GM12878 (cell line): ENCODE measurements at regions not wholly inside any gene's neighbourhood (a gene's known extent, or its start where the extent isn't known, plus 50 kb on each side); places are given as distances from the start of the nearest gene placed in this dataset.

ENCODE experiments used
- BHLHE40 ChIP-seq, 2 experiments: fragments of 450-650 bp in 1 of 2; IDR thresholded peaks; 2 replicates each; pipeline ENCODE4 v1.6.1; 2011 to 2017; ENCODE audit warnings: low read depth in 2 of 2, borderline replicate concordance in 1 of 2, improper control_type of control experiment in 1 of 2, low read length in 1 of 2, mild to moderate bottlenecking in 1 of 2
- CBX5 ChIP-seq: sonication (generic); IDR thresholded peaks from 2 replicates; pipeline ENCODE4 v1.6.1; 2016; ENCODE audit warnings: low read depth, moderate library complexity, mild to moderate bottlenecking, inconsistent platforms
- CHD2 ChIP-seq: IDR thresholded peaks from 2 replicates; pipeline ENCODE4 v1.6.1; 2011; ENCODE audit warnings: low read depth, low read length, improper control_type of control experiment, borderline replicate concordance
- EGR1 ChIP-seq, 2 experiments: IDR thresholded peaks; 1 replicate in 1 of 2; 2 replicates in 1 of 2; pipeline ENCODE4 v1.6.1; 2011 to 2012; ENCODE audit warnings: low read depth in 2 of 2, low read length in 2 of 2, borderline replicate concordance in 1 of 2, mild to moderate bottlenecking in 1 of 2, moderate library complexity in 1 of 2
- MYC ChIP-seq: IDR thresholded peaks from 2 replicates; pipeline ENCODE4 v1.6.1; 2011; ENCODE audit warnings: mild to moderate bottlenecking, low read length, moderate library complexity, inconsistent platforms; ENCODE audit not compliant: insufficient read depth, insufficient replicate concordance, insufficient read length, severe bottlenecking
- NBN ChIP-seq: fragments of 450-650 bp; IDR thresholded peaks from 2 replicates; pipeline ENCODE4 v1.6.1; 2016
- POLR2AphosphoS5 ChIP-seq: IDR thresholded peaks from 2 replicates; pipeline ENCODE4 v1.6.1; 2011; ENCODE audit warnings: mild to moderate bottlenecking, low read length, inconsistent platforms
- POU2F2 ChIP-seq: IDR thresholded peaks from 3 replicates; pipeline ENCODE4 v1.6.1; 2011; ENCODE audit warnings: low read depth, mild to moderate bottlenecking, low read length, borderline replicate concordance
- RB1 ChIP-seq: fragments of 450-650 bp; formaldehyde crosslinking; IDR thresholded peaks from 2 replicates; pipeline ENCODE4 v1.6.1; 2017; ENCODE audit warnings: mild to moderate bottlenecking, borderline replicate concordance
- RELA ChIP-seq: fragments of 450-650 bp; IDR thresholded peaks from 2 replicates; pipeline ENCODE4 v1.8.0; 2014; ENCODE audit warnings: borderline replicate concordance; ENCODE audit not compliant: partially characterized antibody
- SUPT20H ChIP-seq: IDR thresholded peaks from 2 replicates; pipeline ENCODE4 v1.6.1; 2011; ENCODE audit warnings: low read depth, mild to moderate bottlenecking, low read length, moderate library complexity, borderline replicate concordance; ENCODE audit not compliant: control insufficient read depth
- TARDBP ChIP-seq: IDR thresholded peaks from 2 replicates; pipeline ENCODE4 v1.6.1; 2016; ENCODE audit warnings: borderline replicate concordance
- ZNF384 ChIP-seq: IDR thresholded peaks from 2 replicates; pipeline ENCODE4 v1.6.1; 2012; ENCODE audit warnings: low read depth, mild to moderate bottlenecking, low read length, improper control_type of control experiment, borderline replicate concordance
- ZSCAN29 ChIP-seq: fragments of 450-650 bp; IDR thresholded peaks from 2 replicates; pipeline ENCODE4 v1.6.1; 2017; ENCODE audit warnings: mild to moderate bottlenecking, moderate library complexity
- TF ChIP-seq, protein P1 (sequence below): fragments of 450-650 bp; IDR thresholded peaks from 2 replicates; pipeline ENCODE4 v1.6.1; 2017; ENCODE audit warnings: antibody characterized with exemption, mild to moderate bottlenecking, moderate library complexity
- TF ChIP-seq, protein P2 (sequence below): IDR thresholded peaks from 2 replicates; pipeline ENCODE4 v1.6.1; 2012; ENCODE audit warnings: low read depth, low read length, improper control_type of control experiment
- TF ChIP-seq, protein P3 (sequence below): fragments of 450-650 bp; IDR thresholded peaks from 2 replicates; pipeline ENCODE4 v1.6.1; 2016; ENCODE audit warnings: mild to moderate bottlenecking
- TF ChIP-seq, protein P4 (sequence below): IDR thresholded peaks from 2 replicates; pipeline ENCODE4 v1.6.1; 2011; ENCODE audit warnings: borderline replicate concordance, low read depth, mild to moderate bottlenecking, moderate library complexity, mixed read lengths, low read length; ENCODE audit not compliant: insufficient read depth; ENCODE audit errors: extremely low read length
- TF ChIP-seq, protein P5 (sequence below): fragments of 450-650 bp; conservative IDR thresholded peaks from 2 replicates; pipeline ENCODE4 v1.6.1; 2017; ENCODE audit warnings: mild to moderate bottlenecking, moderate library complexity
- TF ChIP-seq, protein P6 (sequence below): fragments of 450-650 bp; IDR thresholded peaks from 2 replicates; pipeline ENCODE4 v1.6.1; 2016; ENCODE audit warnings: mild to moderate bottlenecking

DNA sequence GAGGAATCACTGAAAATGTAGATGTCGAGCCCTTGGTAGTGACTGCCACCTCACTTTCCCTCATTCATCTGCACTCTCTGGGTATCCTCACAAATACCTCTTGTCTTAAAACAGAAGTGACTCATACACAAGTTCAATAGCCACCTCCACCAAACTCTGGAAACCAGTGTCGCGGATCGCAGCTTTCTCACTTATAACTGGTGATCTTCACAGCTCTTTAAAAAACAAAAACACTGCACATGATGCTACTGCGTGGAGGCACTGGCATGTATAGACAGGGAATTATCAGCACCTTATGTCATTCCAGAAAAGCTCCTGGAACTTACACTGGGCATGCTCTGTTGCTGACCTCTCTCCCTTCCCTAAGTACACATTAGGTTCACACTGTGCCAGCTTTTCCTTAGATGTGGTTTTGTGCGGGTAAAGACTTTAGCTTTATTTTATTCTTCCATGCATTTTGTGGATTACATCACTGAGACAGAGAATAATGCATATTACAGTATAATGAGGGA, 425.5 kb upstream of the CADM1 start (continued):
- TF ChIP-seq, protein P1, sequence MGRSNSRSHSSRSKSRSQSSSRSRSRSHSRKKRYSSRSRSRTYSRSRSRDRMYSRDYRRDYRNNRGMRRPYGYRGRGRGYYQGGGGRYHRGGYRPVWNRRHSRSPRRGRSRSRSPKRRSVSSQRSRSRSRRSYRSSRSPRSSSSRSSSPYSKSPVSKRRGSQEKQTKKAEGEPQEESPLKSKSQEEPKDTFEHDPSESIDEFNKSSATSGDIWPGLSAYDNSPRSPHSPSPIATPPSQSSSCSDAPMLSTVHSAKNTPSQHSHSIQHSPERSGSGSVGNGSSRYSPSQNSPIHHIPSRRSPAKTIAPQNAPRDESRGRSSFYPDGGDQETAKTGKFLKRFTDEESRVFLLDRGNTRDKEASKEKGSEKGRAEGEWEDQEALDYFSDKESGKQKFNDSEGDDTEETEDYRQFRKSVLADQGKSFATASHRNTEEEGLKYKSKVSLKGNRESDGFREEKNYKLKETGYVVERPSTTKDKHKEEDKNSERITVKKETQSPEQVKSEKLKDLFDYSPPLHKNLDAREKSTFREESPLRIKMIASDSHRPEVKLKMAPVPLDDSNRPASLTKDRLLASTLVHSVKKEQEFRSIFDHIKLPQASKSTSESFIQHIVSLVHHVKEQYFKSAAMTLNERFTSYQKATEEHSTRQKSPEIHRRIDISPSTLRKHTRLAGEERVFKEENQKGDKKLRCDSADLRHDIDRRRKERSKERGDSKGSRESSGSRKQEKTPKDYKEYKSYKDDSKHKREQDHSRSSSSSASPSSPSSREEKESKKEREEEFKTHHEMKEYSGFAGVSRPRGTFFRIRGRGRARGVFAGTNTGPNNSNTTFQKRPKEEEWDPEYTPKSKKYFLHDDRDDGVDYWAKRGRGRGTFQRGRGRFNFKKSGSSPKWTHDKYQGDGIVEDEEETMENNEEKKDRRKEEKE, result no peak
- TF ChIP-seq, protein P2, sequence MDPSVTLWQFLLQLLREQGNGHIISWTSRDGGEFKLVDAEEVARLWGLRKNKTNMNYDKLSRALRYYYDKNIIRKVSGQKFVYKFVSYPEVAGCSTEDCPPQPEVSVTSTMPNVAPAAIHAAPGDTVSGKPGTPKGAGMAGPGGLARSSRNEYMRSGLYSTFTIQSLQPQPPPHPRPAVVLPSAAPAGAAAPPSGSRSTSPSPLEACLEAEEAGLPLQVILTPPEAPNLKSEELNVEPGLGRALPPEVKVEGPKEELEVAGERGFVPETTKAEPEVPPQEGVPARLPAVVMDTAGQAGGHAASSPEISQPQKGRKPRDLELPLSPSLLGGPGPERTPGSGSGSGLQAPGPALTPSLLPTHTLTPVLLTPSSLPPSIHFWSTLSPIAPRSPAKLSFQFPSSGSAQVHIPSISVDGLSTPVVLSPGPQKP, result no peak
- TF ChIP-seq NBN, result peak; percentile 83
- TF ChIP-seq CHD2, result peak; percentile 24; the same call in 1 of the 2 replicates
- no peak for TF ChIP-seq MYC
- TF ChIP-seq SUPT20H, result no peak
- peak; percentile 55 to 78; a peak in 3 of 4 replicates for TF ChIP-seq BHLHE40 (IDR thresholded peaks at IDR 0.05; ENCODE audit: borderline replicate concordance in 1 of 2, low read depth in 2 of 2, low read length in 1 of 2)
- no peak for TF ChIP-seq ZNF384
- no peak for TF ChIP-seq CBX5
- TF ChIP-seq POU2F2, result peak; percentile 15; the same call in 1 of the 3 replicates
- TF ChIP-seq ZSCAN29, result peak; percentile 93
- TF ChIP-seq, protein P3, sequence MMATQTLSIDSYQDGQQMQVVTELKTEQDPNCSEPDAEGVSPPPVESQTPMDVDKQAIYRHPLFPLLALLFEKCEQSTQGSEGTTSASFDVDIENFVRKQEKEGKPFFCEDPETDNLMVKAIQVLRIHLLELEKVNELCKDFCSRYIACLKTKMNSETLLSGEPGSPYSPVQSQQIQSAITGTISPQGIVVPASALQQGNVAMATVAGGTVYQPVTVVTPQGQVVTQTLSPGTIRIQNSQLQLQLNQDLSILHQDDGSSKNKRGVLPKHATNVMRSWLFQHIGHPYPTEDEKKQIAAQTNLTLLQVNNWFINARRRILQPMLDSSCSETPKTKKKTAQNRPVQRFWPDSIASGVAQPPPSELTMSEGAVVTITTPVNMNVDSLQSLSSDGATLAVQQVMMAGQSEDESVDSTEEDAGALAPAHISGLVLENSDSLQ, result 0 out of 2 replicates have a peak, but pooled peaks have one; percentile 6
- no peak; the same call in 1 of the 2 replicates for TF ChIP-seq POLR2AphosphoS5
- TF ChIP-seq, protein P4, sequence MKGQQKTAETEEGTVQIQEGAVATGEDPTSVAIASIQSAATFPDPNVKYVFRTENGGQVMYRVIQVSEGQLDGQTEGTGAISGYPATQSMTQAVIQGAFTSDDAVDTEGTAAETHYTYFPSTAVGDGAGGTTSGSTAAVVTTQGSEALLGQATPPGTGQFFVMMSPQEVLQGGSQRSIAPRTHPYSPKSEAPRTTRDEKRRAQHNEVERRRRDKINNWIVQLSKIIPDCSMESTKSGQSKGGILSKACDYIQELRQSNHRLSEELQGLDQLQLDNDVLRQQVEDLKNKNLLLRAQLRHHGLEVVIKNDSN, result no peak
- TF ChIP-seq RB1, result no peak
- TF ChIP-seq, protein P5, sequence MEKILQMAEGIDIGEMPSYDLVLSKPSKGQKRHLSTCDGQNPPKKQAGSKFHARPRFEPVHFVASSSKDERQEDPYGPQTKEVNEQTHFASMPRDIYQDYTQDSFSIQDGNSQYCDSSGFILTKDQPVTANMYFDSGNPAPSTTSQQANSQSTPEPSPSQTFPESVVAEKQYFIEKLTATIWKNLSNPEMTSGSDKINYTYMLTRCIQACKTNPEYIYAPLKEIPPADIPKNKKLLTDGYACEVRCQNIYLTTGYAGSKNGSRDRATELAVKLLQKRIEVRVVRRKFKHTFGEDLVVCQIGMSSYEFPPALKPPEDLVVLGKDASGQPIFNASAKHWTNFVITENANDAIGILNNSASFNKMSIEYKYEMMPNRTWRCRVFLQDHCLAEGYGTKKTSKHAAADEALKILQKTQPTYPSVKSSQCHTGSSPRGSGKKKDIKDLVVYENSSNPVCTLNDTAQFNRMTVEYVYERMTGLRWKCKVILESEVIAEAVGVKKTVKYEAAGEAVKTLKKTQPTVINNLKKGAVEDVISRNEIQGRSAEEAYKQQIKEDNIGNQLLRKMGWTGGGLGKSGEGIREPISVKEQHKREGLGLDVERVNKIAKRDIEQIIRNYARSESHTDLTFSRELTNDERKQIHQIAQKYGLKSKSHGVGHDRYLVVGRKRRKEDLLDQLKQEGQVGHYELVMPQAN, result no peak
- TF ChIP-seq, protein P6, sequence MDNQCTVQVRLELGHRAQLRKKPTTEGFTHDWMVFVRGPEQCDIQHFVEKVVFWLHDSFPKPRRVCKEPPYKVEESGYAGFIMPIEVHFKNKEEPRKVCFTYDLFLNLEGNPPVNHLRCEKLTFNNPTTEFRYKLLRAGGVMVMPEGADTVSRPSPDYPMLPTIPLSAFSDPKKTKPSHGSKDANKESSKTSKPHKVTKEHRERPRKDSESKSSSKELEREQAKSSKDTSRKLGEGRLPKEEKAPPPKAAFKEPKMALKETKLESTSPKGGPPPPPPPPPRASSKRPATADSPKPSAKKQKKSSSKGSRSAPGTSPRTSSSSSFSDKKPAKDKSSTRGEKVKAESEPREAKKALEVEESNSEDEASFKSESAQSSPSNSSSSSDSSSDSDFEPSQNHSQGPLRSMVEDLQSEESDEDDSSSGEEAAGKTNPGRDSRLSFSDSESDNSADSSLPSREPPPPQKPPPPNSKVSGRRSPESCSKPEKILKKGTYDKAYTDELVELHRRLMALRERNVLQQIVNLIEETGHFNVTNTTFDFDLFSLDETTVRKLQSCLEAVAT, result 0 out of 2 replicates have a peak, but pooled peaks have one; percentile 16
- no peak for TF ChIP-seq EGR1 (IDR thresholded peaks at IDR 0.05; ENCODE audit: borderline replicate concordance in 1 of 2, low read depth in 2 of 2, low read length in 2 of 2)
- TF ChIP-seq TARDBP, result no peak
- TF ChIP-seq RELA, result no peak
